Mesendoderm (in vitro differentiated cells): ENCODE measurements at regions not wholly inside any gene's neighbourhood (a gene's known extent, or its start where the extent isn't known, plus 50 kb on each side); places are given as distances from the start of the nearest gene placed in this dataset.
A peak's percentile ranks its signal among the peaks of the same experiment; 100 is the strongest.

Experiments
- DNase-seq: peaks from one replicate; pipeline ENCODE4 v3.0.0; 2013
- H2AK5ac ChIP-seq: 2 replicates; pipeline ENCODE4 v1.6.1; 2013; ENCODE audit warnings: low read length, inconsistent platforms
- H2BK120ac ChIP-seq: 2 replicates; pipeline ENCODE4 v1.6.1; 2013; ENCODE audit warnings: low read depth, mild to moderate bottlenecking, low read length, moderate library complexity, mixed read lengths
- H2BK15ac ChIP-seq: replicated peaks from 2 replicates; pipeline ENCODE4 v1.6.1; 2013; ENCODE audit warnings: low read depth, mild to moderate bottlenecking, moderate library complexity
- H2BK5ac ChIP-seq: 2 replicates; pipeline ENCODE4 v1.6.1; 2013; ENCODE audit warnings: low read length, inconsistent platforms
- H3K18ac ChIP-seq: 2 replicates; pipeline ENCODE4 v1.6.1; 2013; ENCODE audit warnings: mild to moderate bottlenecking, low read length, mixed read lengths
- H3K23ac ChIP-seq: one replicate; pipeline ENCODE4 v1.6.1; 2013; ENCODE audit warnings: low read length
- H3K27ac ChIP-seq: 2 replicates; pipeline ENCODE4 v1.5.1; 2013; ENCODE audit warnings: low read depth, mild to moderate bottlenecking, inconsistent platforms, low read length, moderate library complexity
- H3K27me3 ChIP-seq: 2 replicates; pipeline ENCODE4 v1.6.1; 2013; ENCODE audit warnings: low read length, control low read depth, mild to moderate bottlenecking, inconsistent platforms; ENCODE audit not compliant: insufficient read depth, poor library complexity
- H3K36me3 ChIP-seq: 2 replicates; pipeline ENCODE4 v1.6.1; 2013; ENCODE audit warnings: low read length, inconsistent platforms; ENCODE audit not compliant: control insufficient read depth, insufficient read depth
- H3K4ac ChIP-seq: one replicate; pipeline ENCODE4 v1.6.1; 2013; ENCODE audit warnings: low read depth, mild to moderate bottlenecking, low read length, moderate library complexity
- H3K4me1 ChIP-seq: 2 replicates; pipeline ENCODE4 v1.6.1; 2013; ENCODE audit warnings: low read depth, low read length, inconsistent platforms; ENCODE audit not compliant: control insufficient read depth
- H3K4me2 ChIP-seq: 2 replicates; pipeline ENCODE4 v1.6.1; 2013; ENCODE audit warnings: low read length
- H3K4me3 ChIP-seq: 2 replicates; pipeline ENCODE4 v1.5.1; 2013; ENCODE audit warnings: mild to moderate bottlenecking, low read length
- H3K56ac ChIP-seq: one replicate; pipeline ENCODE4 v1.6.1; 2013; ENCODE audit warnings: low read length
- H3K79me1 ChIP-seq: 2 replicates; pipeline ENCODE4 v1.6.1; 2013; ENCODE audit warnings: low read length, inconsistent platforms
- H3K79me2 ChIP-seq: 2 replicates; pipeline ENCODE4 v1.6.1; 2013; ENCODE audit warnings: mild to moderate bottlenecking, low read length; ENCODE audit not compliant: control insufficient read depth, insufficient read depth
- H3K9ac ChIP-seq: 2 replicates; pipeline ENCODE4 v1.6.1; 2013; ENCODE audit warnings: low read length, inconsistent platforms
- H4K5ac ChIP-seq: one replicate; pipeline ENCODE4 v1.6.1; 2013; ENCODE audit warnings: low read length
- H4K8ac ChIP-seq: one replicate; pipeline ENCODE4 v1.6.1; 2013; ENCODE audit warnings: low read depth, mild to moderate bottlenecking, control low read depth, low read length, moderate library complexity
- WGBS: extraction: QIAGEN DNeasy Blood & Tissue Kit; methylation state at CpG from one replicate; pipeline ENCODE4 v1.1.7; 2013; ENCODE audit warnings: low lambda C conversion rate, missing lambda C conversion rate; ENCODE audit not compliant: insufficient coverage; ENCODE audit errors: extremely low coverage; 5-methylcytosine and 5-hydroxymethylcytosine counted together

GRCh38 chr13:30081331-30081730 lies 226.0 kb downstream of the KATNAL1 start:
- no peak overlapping the region for H3K9ac ChIP-seq
- no peak overlapping the region for H3K18ac ChIP-seq
- no peak overlapping the region for H2BK120ac ChIP-seq
- H3K23ac ChIP-seq: no peak overlapping the region
- no peak overlapping the region for H3K27ac ChIP-seq
- DNase-seq: no peak
- H2AK5ac ChIP-seq: no peak overlapping the region
- no peaks in the 10 kb centered on the region for H3K27me3 ChIP-seq
- H3K4me3 ChIP-seq: no peak overlapping the region
- no peak overlapping the region for H2BK5ac ChIP-seq
- no peaks in the 10 kb centered on the region for H3K36me3 ChIP-seq
- H4K8ac ChIP-seq: no peak overlapping the region
- H4K5ac ChIP-seq: no peak overlapping the region
- H3K56ac ChIP-seq: no peak overlapping the region
- no peaks in the 10 kb centered on the region for H3K79me2 ChIP-seq
- H3K4ac ChIP-seq: no peak overlapping the region
- H3K4me1 ChIP-seq: peaks cover 4% of the 10 kb centered on the region
- H3K4me2 ChIP-seq: no peak overlapping the region
- H2BK15ac ChIP-seq: no peak overlapping the region
- no peaks in the 10 kb centered on the region for H3K79me1 ChIP-seq

GRCh38 chr13:30079501-30079900 lies 227.8 kb downstream of the KATNAL1 start:
- Histone ChIP-seq H3K4ac (no peak overlapping the region), H3K36me3 (no peaks in the 10 kb centered on the region), H3K4me3 (no peak overlapping the region), H3K27me3 (no peaks in the 10 kb centered on the region), H2BK15ac (no peak overlapping the region), H4K5ac (no peak overlapping the region), H2BK5ac (no peak overlapping the region), H4K8ac (no peak overlapping the region), H3K23ac (no peak overlapping the region), H3K79me2 (no peaks in the 10 kb centered on the region), H2AK5ac (no peak overlapping the region), H3K18ac (no peak overlapping the region), H3K27ac (no peak overlapping the region), H3K4me1 (peaks cover 4% of the 10 kb centered on the region), H3K9ac (no peak overlapping the region), H2BK120ac (no peak overlapping the region), H3K56ac (no peak overlapping the region), H3K79me1 (no peaks in the 10 kb centered on the region), H3K4me2 (no peak overlapping the region)
- WGBS: no CpG with 5 or more reads among the region's 9 CpGs
- no peak for DNase-seq

- no CpG with 5 or more reads among the region's 10 CpGs for WGBS
- Histone ChIP-seq H3K9ac (no peak overlapping the region), H3K4me3 (no peak overlapping the region), H3K27me3 (no peaks in the 10 kb centered on the region), H4K8ac (no peak overlapping the region), H3K4ac (no peak overlapping the region), H3K27ac (peak overlapping the region; percentile 58), H3K23ac (no peak overlapping the region), H3K79me2 (no peaks in the 10 kb centered on the region), H3K79me1 (no peaks in the 10 kb centered on the region), H3K18ac (no peak overlapping the region), H3K4me1 (peaks cover 4% of the 10 kb centered on the region), H3K36me3 (no peaks in the 10 kb centered on the region), H2AK5ac (peak overlapping the region; percentile 73), H4K5ac (no peak overlapping the region), H2BK5ac (peak overlapping the region; percentile 62), H2BK120ac (no peak overlapping the region), H2BK15ac (no peak overlapping the region), H3K4me2 (no peak overlapping the region), H3K56ac (peak overlapping the region; percentile 47)
- DNase-seq: no peak
Observed at GRCh38 chr13:30078059-30078458, 227.6 kb upstream of the UBL3 start.

GRCh38 chr13:30077240-30077735 lies 226.9 kb upstream of the UBL3 start:
- Histone ChIP-seq H3K4me3 (no peak overlapping the region), H4K5ac (no peak overlapping the region), H3K56ac (no peak overlapping the region), H3K36me3 (no peaks in the 10 kb centered on the region), H2BK120ac (no peak overlapping the region), H3K9ac (no peak overlapping the region), H2BK15ac (no peak overlapping the region), H3K4me1 (peaks cover 4% of the 10 kb centered on the region), H2AK5ac (no peak overlapping the region), H2BK5ac (no peak overlapping the region), H3K4me2 (no peak overlapping the region), H3K79me2 (no peaks in the 10 kb centered on the region), H3K27ac (peak overlapping the region; percentile 58), H3K4ac (no peak overlapping the region), H3K27me3 (no peaks in the 10 kb centered on the region), H3K79me1 (no peaks in the 10 kb centered on the region), H4K8ac (no peak overlapping the region), H3K23ac (no peak overlapping the region), H3K18ac (no peak overlapping the region)
- WGBS: no CpG with 5 or more reads among the region's 4 CpGs
- DNase-seq: peak; percentile 88

- Histone ChIP-seq H3K4me1 (peaks cover 6% of the 10 kb centered on the region), H4K5ac (no peak overlapping the region), H4K8ac (no peak overlapping the region), H3K27me3 (no peaks in the 10 kb centered on the region), H3K56ac (no peak overlapping the region), H2BK120ac (peak overlapping the region; percentile 24), H3K9ac (no peak overlapping the region), H3K27ac (no peak overlapping the region), H3K23ac (no peak overlapping the region), H2BK5ac (no peak overlapping the region), H3K4ac (no peak overlapping the region), H2AK5ac (peak overlapping the region; percentile 15), H3K4me3 (no peak overlapping the region), H3K79me1 (no peaks in the 10 kb centered on the region), H2BK15ac (no peak overlapping the region), H3K4me2 (no peak overlapping the region), H3K36me3 (no peaks in the 10 kb centered on the region), H3K18ac (peak overlapping the region; percentile 32), H3K79me2 (no peaks in the 10 kb centered on the region)
- no CpG with 5 or more reads among the region's 10 CpGs for WGBS
- DNase-seq: no peak
Observed at GRCh38 chr13:30074955-30075614, 224.7 kb upstream of the UBL3 start.

GRCh38 chr13:30074431-30074830 lies 224.0 kb upstream of the UBL3 start:
- H4K8ac ChIP-seq: no peak overlapping the region
- H3K4me1 ChIP-seq: peaks cover 6% of the 10 kb centered on the region
- H3K4me2 ChIP-seq: no peak overlapping the region
- H4K5ac ChIP-seq: no peak overlapping the region
- WGBS: no CpG with 5 or more reads among the region's 3 CpGs
- H3K18ac ChIP-seq: no peak overlapping the region
- DNase-seq: no peak
- no peak overlapping the region for H2AK5ac ChIP-seq
- no peak overlapping the region for H3K27ac ChIP-seq
- no peaks in the 10 kb centered on the region for H3K27me3 ChIP-seq
- no peak overlapping the region for H3K23ac ChIP-seq
- no peaks in the 10 kb centered on the region for H3K79me2 ChIP-seq
- no peak overlapping the region for H3K4me3 ChIP-seq
- no peak overlapping the region for H3K56ac ChIP-seq
- H2BK5ac ChIP-seq: no peak overlapping the region
- no peaks in the 10 kb centered on the region for H3K36me3 ChIP-seq
- no peak overlapping the region for H3K9ac ChIP-seq
- no peak overlapping the region for H3K4ac ChIP-seq
- no peaks in the 10 kb centered on the region for H3K79me1 ChIP-seq
- no peak overlapping the region for H2BK120ac ChIP-seq
- no peak overlapping the region for H2BK15ac ChIP-seq
